BE2C (cell line): ENCODE measurements at regions not wholly inside any gene's neighbourhood (a gene's known extent, or its start where the extent isn't known, plus 50 kb on each side); places are given as distances from the start of the nearest gene placed in this dataset.

ENCODE experiments used
- DNase-seq: peaks from one replicate; pipeline ENCODE4 v3.0.0-alpha.2; 2020
- H3K27me3 ChIP-seq: fragments of 250-450 bp; sonication (Bioruptor Pico); 2 replicates; pipeline ENCODE4 v1.5.1; 2020; ENCODE audit warnings: mild to moderate bottlenecking
- H3K36me3 ChIP-seq: fragments of 250-450 bp; sonication (Bioruptor Pico); 2 replicates; pipeline ENCODE4 v1.5.1; 2020; ENCODE audit warnings: mild to moderate bottlenecking
- H3K4me1 ChIP-seq: fragments of 250-450 bp; sonication (Bioruptor Pico); 2 replicates; pipeline ENCODE4 v1.5.1; 2020
- H3K4me3 ChIP-seq: 2 replicates; pipeline ENCODE4 v1.5.1; 2011; ENCODE audit warnings: low read depth, low read length
- H3K9me3 ChIP-seq: fragments of 250-450 bp; sonication (Bioruptor Pico); 2 replicates; pipeline ENCODE4 v1.5.1; 2020
- TF ChIP-seq, protein P1 (sequence below): IDR thresholded peaks from 2 replicates; pipeline ENCODE4 v1.5.1; 2012; ENCODE audit warnings: mild to moderate bottlenecking, low read depth, low read length

DNA sequence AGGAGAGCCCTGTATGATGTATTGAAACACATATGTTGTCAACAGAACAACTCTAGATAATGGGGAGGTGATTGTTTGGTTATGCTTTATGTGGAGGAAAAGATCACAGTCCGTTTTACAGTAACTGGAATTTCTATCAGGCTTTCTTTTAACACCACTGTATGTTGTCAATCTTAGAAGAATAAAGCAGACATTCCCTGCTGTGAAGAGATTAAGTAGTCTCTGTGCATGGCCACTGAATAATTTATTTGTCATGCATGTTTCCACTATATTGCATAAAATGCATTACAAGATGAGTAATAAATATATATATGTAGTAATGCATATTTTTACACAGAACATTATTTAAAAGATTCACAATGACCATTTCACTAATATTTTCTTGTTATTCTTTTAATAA lies 440.0 kb downstream of the ANKRD7 start:
- DNase-seq = no peak

GRCh38 chr7:118671149-118671548 lies 446.6 kb downstream of the ANKRD7 start:
- Histone ChIP-seq H3K4me3 (no peak overlapping the region), H3K27me3 (no peaks in the 10 kb centered on the region), H3K9me3 (no peaks in the 10 kb centered on the region), H3K4me1 (no peaks in the 10 kb centered on the region), H3K36me3 (no peaks in the 10 kb centered on the region)
- no peak for DNase-seq
- TF ChIP-seq, protein P1, sequence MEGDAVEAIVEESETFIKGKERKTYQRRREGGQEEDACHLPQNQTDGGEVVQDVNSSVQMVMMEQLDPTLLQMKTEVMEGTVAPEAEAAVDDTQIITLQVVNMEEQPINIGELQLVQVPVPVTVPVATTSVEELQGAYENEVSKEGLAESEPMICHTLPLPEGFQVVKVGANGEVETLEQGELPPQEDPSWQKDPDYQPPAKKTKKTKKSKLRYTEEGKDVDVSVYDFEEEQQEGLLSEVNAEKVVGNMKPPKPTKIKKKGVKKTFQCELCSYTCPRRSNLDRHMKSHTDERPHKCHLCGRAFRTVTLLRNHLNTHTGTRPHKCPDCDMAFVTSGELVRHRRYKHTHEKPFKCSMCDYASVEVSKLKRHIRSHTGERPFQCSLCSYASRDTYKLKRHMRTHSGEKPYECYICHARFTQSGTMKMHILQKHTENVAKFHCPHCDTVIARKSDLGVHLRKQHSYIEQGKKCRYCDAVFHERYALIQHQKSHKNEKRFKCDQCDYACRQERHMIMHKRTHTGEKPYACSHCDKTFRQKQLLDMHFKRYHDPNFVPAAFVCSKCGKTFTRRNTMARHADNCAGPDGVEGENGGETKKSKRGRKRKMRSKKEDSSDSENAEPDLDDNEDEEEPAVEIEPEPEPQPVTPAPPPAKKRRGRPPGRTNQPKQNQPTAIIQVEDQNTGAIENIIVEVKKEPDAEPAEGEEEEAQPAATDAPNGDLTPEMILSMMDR = no peak

More for the DNA sequence above, 440.0 kb downstream of the ANKRD7 start:
- Histone ChIP-seq H3K4me1 (no peaks in the 10 kb centered on the region), H3K36me3 (no peaks in the 10 kb centered on the region), H3K4me3 (no peak overlapping the region), H3K27me3 (no peaks in the 10 kb centered on the region), H3K9me3 (no peaks in the 10 kb centered on the region)
- TF ChIP-seq, protein P1 = no peak

DNA sequence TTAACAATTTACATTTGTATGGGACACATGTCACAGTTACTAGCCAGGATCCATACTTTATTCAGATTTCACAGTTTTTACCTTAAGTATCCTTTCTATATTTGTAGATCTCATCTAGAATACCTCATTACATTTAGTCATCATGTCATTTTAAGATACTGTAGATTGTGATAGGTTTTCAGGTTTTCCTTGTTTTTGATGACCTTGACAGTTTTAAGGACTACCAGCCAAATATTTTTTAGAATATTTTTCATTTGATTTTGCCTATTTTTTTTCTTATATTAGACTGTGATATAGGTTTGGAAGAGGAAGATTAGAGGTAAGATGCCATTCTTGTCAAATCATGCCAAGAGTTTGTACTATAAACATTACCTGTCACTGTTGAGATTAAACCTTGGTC lies 460.3 kb downstream of the ANKRD7 start:
- TF ChIP-seq, protein P1 = no peak
- no peak overlapping the region for H3K4me3 ChIP-seq
- no peaks in the 10 kb centered on the region for H3K9me3 ChIP-seq
- H3K27me3 ChIP-seq = no peaks in the 10 kb centered on the region
- H3K4me1 ChIP-seq = no peaks in the 10 kb centered on the region
- no peak for DNase-seq
- H3K36me3 ChIP-seq = no peaks in the 10 kb centered on the region

DNA sequence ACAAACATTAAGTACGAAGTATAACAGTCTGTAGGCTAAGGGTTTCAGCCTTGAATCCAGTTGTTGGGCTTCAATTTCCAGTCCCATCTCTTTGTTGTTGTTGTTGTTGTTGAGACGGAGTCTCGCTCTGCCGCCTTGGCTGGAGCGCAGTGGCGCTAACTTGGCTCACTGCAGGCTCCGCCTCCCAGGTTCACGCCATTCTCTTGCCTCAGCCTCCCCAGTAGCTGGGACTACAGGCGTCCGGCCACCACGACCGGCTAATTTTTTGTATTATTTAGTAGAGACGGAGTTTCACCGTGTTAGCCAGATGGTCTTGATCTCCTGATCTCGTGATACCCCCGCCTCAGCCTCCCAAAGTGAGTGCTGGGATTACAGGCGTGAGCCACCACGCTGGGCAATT lies 464.9 kb downstream of the ANKRD7 start:
- Histone ChIP-seq H3K4me3 (no peak overlapping the region), H3K4me1 (no peaks in the 10 kb centered on the region), H3K36me3 (no peaks in the 10 kb centered on the region), H3K27me3 (no peaks in the 10 kb centered on the region), H3K9me3 (no peaks in the 10 kb centered on the region)
- TF ChIP-seq, protein P1 = no peak
- DNase-seq = no peak

- Histone ChIP-seq H3K9me3 (peaks cover 2% of the 10 kb centered on the region; the same call in 1 of the 2 replicates), H3K27me3 (no peaks in the 10 kb centered on the region), H3K4me1 (no peaks in the 10 kb centered on the region), H3K4me3 (no peak overlapping the region), H3K36me3 (no peaks in the 10 kb centered on the region)
- no peak for DNase-seq
- TF ChIP-seq, protein P1 = no peak
Measured at GRCh38 chr7:118696879-118697278, 472.4 kb downstream of the ANKRD7 start.

- Histone ChIP-seq H3K9me3 (peaks cover 2% of the 10 kb centered on the region; the same call in 1 of the 2 replicates), H3K4me1 (no peaks in the 10 kb centered on the region), H3K4me3 (no peak overlapping the region), H3K27me3 (no peaks in the 10 kb centered on the region), H3K36me3 (no peaks in the 10 kb centered on the region)
- TF ChIP-seq, protein P1 = no peak
- DNase-seq = no peak
Measured at GRCh38 chr7:118699222-118699621, 474.7 kb downstream of the ANKRD7 start.
